Forelimb muscle (tissue), 1 donor: ENCODE measurements at regions not wholly inside any gene's neighbourhood (a gene's known extent, or its start where the extent isn't known, plus 50 kb on each side); places are given as distances from the start of the nearest gene placed in this dataset.

Source experiments
- DNase-seq: peaks from one replicate; pipeline ENCODE4 v3.0.0-alpha.2; 2013; ENCODE audit warnings: low read depth

DNA sequence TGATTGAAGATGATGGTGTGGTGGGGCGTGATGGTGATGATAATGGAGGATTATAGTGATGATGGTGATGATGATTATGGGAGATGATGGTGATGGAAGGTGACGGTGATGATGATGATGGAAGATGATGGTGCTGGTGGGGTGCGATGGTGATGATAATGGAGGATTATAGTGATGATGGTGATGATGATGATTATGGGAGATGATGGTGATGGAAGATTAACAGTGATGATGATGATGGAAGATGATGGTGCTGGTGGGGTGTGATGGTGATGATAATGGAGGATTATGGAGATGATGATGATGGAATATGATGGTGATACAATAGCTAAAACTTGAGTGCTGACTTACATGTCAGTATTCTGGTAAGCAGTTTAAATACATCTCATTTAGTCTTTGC is 391.0 kb upstream of the EEF2KMT start:
- no peak for DNase-seq

DNA sequence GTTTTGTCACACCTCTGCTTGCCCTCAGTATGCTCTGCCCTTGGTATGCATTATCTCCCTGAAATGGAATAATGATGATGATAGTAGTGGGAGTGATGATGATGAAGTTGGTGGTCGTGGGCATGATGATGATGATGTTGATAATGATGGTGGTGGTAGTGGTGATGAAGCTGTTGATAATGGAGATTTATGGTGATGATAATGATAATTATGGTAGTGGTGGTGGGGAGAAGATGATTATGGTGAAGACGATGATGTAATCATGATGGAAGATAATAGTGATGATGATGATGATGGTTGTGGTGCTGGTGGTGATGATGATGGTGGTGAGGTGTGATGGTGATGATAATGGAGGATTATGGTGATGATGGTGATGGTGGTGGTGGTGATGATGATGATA is 390.1 kb upstream of the EEF2KMT start:
- DNase-seq: no peak

DNA sequence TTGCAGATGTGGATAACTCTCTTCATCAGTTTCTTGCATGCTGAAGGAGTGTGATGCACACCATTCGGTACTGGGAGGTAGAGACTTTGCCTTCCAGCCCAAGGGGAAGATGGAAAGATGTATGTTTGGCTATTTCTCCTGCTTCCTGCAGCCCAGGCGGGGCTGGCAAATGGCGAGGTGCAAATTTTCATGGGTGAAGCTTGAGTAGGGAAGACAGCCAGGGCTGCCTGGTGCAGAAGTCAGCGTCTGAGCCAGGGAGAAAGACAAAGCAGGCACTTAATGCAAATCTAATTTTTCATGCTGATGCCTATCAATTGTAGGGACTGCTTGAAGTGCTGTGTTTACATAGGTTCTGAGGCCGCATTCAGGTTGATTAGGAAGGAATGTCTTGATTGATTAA is 384.7 kb upstream of the EEF2KMT start:
- DNase-seq: no peak

DNA sequence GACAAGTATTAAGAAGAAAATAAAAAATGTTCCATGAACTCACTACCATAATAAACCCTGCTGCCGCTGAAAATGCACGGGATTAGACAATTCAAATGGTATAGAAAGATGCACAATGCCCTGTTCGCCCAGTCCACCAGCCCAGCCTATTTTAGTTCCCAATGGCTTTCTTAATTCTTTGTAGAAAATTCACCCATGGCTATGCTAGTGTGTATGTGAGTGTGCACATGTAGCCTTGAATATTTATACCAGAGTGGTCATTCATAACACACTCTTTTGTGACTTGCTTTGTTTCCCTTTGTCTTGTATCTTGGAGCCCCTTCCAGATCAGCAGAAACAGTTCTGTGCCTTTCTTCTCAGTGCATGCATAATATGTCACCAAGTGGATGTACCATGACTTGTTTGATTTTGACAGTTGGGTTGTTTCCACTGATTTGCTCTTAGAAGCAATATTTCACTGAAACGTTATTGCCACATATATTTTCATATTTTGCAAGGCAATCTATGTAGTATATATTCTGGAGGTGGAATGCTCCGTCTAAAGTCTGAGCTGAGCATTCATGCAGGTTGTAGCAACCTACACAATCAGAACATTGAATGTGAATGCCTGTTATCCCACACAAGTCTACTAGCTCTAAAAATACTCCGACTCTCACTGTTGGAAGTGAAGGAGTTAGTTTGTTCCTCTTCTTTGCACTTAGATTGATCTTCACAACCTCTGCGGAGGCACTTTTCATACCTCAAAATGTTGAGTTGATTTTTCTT is 383.0 kb upstream of the EEF2KMT start:
- no peak for DNase-seq

DNA sequence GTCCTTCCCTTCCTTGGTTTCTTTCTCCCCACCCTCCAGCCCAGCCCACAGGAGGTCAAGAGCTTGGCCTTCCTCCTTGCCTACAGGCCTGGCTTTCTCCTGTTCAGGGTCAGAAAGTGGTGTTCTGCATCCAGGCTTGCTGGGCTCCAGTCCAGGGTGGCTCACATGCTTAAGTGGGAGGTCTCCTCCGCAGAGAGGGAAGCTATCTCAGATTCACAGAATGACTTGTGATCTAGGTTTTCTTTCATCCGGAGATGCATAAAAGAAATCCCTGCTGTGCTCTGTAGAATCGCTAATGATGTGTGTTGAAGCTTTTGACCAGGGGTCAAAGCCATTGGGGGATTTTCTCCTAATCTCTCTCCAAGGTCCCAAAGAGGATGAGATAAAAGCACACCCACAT is 382.3 kb upstream of the EEF2KMT start:
- no peak for DNase-seq

DNA sequence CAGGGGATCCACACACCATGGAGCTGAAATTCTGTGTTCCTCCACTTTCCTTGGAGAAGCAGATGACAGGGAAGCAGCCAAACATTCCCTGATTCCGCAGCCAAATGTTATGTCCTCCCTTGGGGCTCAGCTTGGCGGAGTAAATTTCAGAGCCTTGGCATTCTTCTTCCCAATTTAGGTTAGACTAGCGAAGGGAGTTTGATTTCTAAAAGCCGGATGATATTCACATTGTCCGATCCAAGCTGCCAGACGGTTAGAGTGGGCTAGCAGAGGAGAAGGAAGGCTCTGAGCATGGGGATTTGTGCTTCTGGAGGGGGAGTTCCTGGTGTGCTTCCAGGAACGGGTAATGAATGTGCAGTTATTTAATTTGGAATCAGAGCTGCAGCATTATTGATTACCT is 380.4 kb upstream of the EEF2KMT start:
- no peak for DNase-seq

DNA sequence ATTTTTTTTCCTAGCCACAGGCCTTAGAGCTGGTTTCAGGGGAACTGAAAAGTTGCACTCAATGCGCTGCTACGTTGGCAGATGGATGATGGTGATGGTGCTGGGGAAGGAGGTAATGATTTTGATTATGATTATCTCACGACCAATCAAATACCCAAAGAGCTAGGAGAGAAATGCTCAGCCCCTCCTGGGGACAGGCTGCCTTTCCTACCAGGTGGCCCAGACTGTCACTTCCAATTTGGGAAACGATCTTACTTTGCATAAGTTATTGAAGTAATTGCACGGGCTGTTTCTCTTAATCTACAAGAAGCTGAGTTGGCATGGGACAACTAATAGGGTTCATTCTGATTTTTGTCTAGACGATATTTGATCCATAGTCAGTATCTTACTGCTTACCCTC is 379.7 kb upstream of the EEF2KMT start:
- no peak for DNase-seq

DNA sequence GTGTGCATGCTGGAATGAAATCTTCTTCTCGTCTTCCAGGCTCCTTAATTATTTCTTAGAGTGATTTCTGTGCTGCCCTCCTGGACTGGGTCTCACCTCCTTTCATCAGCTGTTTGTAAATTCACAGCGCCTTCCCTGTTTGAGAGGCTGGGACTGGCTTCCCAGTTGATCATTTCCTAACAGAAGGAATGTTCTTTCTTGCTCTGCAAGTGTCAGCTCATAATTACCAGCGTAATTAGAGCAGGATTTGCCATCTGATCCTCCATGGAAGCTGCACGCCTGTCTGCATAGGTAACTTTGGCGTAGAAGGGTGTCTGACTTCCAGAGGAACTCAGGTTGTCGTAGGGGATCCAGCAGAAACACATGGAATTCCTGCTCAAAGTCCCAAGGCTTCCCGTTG is 375.0 kb upstream of the EEF2KMT start:
- DNase-seq: no peak

DNA sequence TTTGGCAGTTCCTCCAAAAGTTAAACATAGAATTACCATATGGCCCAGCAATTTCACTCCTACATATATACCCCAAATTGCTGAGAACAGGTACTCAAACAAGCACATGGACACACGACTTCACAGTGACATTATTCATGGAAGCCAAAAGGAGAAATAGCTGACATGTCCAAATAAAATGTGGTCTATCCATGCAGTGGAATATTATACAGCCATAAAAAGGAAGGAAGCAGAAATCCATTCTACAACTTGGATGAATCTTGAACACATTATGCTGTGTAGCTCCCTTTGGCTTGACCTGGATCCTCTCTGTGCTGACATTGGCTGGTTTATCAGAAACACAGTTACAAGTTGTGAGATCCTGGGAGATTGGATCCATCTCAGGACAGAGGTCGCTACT is 370.9 kb upstream of the EEF2KMT start:
- DNase-seq: no peak

DNA sequence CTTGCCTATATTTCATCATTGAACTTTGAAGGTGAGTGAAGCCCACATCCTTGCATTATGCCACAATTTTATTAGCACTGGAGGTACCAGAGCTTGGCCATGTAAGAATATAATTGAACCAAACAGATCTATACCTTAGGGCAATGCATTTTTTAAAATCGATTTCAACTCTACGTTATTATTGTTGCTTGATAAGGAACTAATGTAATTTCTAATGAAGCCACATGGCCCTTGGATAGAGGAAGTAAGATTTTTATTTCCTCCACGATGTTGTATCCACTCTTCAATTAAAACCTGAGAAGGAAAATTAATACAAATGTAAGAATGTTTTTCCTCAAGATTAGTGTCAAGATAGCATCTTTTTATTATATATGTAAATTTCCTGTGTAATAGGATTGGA is 370.0 kb upstream of the EEF2KMT start:
- no peak for DNase-seq

DNA sequence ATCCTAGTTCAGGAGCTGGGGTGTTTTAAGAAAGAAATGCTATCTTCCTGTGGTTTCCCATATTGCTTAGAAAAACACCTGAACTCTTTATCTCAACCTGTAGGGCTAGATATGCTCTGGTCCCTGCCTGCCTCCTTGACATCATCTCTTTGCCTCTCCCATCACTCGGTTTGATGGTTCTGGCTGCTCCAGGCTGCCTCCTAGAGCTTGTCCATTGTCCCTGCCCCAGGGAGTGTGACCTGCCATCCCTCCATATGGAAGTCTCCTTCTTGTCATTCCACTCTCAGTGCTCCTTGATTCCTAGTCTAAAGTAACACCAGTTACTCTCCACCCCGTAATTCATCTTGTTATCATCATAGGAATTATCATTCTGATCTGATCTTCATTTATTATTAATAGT is 369.0 kb upstream of the EEF2KMT start:
- DNase-seq: no peak

DNA sequence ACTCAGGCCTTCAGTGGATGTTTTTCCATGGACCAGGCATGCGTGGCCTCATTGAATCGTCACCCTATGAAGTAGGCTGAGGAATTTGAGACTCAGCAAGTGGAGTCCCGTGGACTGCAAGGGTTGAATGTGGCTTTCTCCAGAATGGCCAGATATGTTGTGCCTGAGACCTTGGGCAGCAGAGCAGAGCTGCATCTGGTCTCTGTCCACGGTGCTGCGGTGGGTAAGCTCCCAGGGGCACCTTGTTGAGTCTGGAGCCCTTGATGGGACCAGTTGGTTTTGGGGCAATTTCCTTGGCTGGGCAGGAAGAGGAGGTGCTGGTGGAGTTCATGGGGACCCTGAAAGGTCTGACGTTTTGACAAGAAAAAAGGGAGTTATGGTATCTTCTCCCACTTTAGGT is 368.1 kb upstream of the EEF2KMT start:
- no peak for DNase-seq

DNA sequence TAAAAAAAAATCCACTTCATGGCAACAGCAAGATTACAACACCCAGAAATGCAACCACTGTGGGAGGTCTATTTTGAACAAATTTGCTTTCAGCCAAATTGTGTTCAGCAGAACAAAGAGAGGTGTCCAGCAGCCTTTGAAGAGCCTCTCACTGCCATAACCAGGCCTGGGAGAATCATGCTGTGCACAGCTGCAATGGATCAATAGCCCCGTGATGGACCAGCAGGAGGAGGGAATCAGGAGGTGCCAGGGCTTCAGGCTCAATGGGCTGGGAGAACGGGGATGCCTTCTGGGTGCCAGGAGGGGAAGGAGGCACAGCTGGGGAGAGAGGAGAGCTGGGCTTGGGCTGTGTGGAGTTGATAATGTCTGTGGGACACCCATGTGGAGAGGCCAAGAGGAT is 366.2 kb upstream of the EEF2KMT start:
- DNase-seq: no peak

DNA sequence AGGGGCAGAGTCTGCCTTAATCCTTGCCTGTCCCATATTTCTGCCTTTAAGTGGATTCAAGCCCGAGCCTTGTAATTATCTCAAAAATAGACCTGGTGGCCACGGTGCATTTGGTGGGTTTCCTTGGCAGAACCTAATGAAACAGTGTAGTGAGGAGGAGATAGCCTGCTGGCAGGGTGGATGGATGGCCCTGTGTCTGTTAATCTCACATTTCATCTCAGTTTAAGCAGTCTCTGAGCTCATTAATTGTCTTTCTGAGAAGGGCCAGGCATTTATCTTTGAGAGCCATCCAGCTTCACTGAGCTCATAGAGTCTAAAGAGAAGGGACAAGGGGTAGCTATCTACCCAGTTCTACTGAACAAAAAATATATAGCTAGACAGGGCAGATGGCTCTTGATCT is 364.0 kb upstream of the EEF2KMT start:
- DNase-seq: no peak

DNA sequence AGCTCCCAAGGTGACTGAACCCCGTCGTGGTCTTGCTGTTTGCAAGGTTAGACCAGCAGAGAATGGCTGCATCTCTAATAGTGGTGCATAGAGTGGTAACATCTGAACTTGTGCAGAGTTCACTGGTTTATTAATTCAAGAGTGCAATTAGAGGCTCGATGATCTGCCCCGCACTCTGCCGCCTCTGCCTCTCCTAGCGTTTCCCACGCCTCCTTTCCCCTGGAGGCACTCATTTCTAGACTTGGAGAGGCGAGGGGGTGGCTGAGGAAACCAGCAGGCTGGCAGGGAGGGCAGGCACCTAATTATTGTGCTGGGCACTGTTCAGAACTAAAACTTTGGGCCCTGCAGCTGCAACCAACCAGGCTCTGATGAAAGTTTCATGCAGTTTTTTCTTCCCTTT is 363.5 kb upstream of the EEF2KMT start:
- no peak for DNase-seq

DNA sequence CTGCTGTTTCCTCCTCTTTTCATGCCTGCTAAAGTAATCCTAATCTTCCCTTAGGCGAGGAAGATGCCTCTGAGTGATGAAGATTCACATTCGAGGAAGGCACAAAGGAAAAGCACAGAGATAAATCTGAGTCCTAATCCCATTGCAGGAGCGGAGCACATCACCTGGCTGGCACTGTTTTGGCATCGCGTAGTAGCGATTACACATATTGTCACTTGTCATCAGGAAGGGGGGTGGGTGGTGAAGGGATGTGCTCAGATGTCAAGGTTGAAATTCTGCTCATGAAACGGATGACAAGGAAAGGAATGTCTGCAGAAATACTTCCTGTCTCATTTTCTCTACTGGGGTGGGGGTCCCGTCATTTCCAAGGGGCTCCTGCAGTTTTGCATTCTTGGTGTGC is 363.1 kb upstream of the EEF2KMT start:
- DNase-seq: no peak

DNA sequence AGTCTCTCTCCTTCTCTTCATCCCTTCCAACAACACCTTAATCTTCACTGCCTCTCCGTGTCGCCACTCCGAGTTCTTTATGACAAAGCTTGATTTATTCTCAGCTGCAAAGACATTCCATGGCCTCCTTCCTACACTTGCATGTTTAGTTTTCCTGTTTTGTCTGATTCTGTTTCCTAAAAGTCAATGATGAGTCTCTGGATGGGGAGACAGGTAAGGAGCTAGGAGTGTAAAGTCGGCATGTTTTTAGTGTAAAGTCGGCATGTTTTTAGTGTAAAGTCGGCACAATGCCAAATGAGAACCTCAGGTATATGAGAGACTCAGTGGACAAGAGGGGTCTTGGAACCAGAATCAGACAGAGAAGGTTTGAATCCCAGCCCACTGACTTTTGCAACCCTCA is 362.3 kb upstream of the EEF2KMT start:
- DNase-seq: no peak

DNA sequence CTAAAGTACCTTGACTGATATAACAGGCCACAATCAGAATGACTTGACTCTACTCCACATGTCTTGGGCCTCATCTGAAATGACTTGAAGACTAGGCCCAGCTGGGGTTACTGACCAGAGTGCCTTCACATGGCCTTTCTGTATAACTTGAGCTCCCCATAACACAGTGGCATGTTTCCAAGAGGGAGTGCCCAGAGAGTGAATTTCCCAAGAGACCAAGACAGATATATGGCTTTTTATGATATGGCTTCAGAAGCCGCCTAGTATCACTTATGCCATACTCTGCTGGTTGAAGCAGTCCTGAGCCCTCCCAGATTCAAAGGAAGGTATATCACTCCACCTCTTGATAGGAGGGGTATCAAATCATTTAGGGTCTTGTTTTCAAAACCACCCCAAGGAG is 357.5 kb upstream of the EEF2KMT start:
- DNase-seq: no peak

DNA sequence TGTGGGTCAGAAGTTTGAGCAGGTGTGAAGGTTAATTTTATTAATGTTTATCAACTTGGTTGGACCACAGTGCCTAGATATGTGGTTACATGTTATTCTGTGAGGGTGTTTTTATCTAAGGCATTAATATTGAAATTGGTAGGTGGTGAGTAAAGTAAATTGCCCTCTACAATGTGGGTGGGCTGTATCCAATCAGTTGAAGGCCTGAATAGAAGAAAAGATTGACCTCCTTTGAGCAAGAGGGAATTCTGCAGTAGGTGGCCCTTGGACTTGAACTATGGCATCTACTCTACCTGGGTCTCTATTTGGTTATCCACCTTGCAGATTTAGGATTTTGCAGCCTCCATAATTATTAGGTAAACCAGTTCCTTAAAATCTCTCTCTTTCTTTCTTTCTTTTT is 356.8 kb upstream of the EEF2KMT start:
- no peak for DNase-seq

DNA sequence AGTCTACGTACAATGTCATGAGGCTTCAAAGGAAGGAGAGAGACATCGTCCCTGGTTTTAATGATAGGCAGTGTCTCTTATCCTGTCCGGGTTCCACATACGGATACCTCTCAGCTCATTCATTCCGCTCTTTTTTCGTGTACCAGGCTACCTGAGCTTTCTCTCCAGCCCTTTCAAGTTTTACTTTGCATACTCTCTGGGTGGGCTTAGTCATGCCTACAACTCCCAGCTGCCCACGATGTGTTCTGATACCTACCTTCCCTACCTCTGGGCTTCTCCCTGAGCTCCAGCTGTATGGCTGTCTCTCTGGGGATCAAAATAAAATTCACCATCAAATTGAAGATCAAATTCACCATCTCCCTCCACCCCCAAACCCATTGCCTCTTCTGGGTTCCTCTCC is 354.0 kb upstream of the EEF2KMT start:
- DNase-seq: no peak

DNA sequence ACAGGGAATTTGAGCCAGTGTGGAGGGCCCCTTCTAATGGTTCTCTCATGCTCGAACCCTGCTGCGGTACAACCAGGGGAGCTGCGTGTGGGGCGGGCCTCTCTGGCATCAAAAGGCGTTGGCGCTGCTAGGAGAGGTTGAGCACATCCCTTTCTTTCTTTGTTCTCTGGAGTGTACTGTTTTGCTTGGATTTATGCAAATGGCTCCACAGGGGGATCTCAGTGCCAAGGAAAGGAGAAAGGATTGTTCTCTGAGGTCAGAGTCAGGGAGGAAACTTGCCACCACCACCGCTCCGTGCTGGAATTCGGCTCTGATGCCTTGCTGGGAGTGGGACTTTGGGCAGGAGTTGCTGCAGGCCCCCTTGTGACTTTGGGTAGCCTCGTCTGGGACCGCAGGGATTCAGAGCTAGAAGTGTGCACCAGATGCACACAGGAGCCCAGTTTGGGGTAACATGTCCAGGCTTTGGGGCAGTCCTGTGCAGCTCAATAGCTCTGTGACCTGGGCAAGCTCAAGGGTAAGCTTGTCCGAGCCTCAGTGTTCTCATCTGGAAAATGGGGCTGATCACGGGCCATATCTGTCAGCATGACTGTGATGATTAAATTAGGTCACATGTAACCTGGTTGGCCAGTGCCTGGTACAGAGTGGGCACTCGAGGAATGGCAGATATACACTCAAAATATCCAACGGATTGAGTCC is 353.0 kb upstream of the EEF2KMT start:
- DNase-seq: no peak

DNA sequence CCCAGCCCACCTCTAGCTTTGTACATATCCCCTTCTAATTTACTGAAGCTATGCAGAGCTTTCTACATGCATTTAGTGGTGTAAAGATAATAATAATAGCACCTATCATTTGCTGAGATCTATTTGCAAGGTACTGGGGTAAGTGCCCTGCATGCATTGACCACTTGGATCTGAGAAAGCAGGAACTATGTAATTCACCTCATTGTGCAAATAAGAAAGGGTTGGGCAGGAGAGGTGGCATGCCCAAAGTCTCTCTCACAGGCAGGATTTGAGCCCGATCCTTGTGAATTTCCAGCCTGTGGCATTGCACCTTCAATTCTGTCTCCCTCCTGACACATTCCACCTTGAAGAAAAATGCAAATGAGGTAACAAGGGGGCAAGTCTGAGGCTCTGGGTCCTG is 352.3 kb upstream of the EEF2KMT start:
- DNase-seq: no peak

DNA sequence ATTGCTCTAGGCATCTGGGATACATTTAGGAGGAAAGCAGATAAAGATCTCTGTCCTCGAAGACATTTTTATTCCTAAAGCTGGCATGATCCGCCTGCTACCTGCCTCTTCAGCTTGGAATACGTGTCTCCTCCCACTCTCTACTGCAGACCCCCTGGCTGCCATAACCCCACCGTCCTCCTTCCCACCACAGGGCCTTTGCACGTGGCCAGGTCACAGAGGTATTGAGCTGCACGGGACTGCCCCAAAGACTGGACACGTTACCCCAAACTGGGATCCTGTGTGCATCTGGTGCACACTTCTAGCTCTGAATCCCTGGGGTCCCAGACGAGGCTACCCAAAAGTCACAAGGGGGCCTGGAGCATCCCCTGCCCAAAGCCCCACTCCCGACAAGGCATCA is 351.2 kb upstream of the EEF2KMT start:
- DNase-seq: no peak

DNA sequence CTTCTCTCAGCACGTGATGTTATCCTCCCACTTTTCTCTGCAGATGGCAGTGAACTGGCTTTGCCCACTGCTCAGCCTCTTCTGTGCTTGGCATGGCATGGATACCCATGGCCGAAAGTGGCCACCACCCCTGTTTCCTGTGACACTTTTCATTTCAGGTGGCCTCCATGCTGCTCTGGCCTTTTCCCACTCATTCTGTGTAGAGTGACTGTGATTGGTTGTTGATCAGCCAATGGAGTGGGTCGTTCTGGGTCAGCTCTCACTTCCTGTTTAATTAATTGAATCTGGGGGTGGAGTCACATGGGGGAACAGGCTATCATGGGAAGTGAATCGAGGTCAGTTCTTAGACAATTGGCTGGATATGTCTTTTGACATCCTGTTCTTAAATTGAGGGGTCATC is 350.1 kb upstream of the EEF2KMT start:
- DNase-seq: no peak
